ENCODE measurements at regions not wholly inside any gene's neighbourhood (a gene's known extent, or its start where the extent isn't known, plus 50 kb on each side); places are given as distances from the start of the nearest gene placed in this dataset.
"Not testable (repeated sequence)": the region's sequence is repeated elsewhere in the genome, so short reads cannot be mapped to it uniquely, and the experiment has no call there.

DNA sequence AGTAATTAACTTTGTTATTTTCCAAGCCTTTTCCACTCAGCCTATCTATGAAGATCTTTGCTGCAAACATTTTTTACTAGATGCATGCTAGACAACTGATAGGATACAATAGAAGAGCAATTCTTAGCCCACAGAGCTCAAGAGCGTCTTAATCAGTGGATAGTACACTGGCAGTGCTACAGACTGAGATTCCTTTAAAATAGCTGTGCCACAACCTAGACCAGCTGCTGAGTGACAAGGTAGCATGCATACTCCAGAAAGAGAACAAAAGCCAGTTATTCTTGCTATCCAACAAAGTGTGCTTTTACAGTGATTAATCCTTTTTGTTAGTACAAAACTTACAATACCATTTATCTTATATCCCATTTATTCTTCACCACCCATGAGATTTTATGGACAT lies 507.9 kb upstream of the SYT4 start (continued):
- TF ChIP-seq, protein P1, sequence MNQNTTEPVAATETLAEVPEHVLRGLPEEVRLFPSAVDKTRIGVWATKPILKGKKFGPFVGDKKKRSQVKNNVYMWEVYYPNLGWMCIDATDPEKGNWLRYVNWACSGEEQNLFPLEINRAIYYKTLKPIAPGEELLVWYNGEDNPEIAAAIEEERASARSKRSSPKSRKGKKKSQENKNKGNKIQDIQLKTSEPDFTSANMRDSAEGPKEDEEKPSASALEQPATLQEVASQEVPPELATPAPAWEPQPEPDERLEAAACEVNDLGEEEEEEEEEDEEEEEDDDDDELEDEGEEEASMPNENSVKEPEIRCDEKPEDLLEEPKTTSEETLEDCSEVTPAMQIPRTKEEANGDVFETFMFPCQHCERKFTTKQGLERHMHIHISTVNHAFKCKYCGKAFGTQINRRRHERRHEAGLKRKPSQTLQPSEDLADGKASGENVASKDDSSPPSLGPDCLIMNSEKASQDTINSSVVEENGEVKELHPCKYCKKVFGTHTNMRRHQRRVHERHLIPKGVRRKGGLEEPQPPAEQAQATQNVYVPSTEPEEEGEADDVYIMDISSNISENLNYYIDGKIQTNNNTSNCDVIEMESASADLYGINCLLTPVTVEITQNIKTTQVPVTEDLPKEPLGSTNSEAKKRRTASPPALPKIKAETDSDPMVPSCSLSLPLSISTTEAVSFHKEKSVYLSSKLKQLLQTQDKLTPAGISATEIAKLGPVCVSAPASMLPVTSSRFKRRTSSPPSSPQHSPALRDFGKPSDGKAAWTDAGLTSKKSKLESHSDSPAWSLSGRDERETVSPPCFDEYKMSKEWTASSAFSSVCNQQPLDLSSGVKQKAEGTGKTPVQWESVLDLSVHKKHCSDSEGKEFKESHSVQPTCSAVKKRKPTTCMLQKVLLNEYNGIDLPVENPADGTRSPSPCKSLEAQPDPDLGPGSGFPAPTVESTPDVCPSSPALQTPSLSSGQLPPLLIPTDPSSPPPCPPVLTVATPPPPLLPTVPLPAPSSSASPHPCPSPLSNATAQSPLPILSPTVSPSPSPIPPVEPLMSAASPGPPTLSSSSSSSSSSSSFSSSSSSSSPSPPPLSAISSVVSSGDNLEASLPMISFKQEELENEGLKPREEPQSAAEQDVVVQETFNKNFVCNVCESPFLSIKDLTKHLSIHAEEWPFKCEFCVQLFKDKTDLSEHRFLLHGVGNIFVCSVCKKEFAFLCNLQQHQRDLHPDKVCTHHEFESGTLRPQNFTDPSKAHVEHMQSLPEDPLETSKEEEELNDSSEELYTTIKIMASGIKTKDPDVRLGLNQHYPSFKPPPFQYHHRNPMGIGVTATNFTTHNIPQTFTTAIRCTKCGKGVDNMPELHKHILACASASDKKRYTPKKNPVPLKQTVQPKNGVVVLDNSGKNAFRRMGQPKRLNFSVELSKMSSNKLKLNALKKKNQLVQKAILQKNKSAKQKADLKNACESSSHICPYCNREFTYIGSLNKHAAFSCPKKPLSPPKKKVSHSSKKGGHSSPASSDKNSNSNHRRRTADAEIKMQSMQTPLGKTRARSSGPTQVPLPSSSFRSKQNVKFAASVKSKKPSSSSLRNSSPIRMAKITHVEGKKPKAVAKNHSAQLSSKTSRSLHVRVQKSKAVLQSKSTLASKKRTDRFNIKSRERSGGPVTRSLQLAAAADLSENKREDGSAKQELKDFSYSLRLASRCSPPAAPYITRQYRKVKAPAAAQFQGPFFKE (tag by site-specific recombination; IDR thresholded peaks at IDR 0.05; ENCODE audit: borderline replicate concordance), result no peak
- TF ChIP-seq HOXD13 (CRISPR knock-in tag; IDR thresholded peaks at IDR 0.05; ENCODE audit: borderline replicate concordance) (no peak), ZNF335 (tag by site-specific recombination; conservative IDR thresholded peaks at IDR 0.05) (no peak), SP7 (tag by site-specific recombination; IDR thresholded peaks at IDR 0.05) (no peak), ZSCAN23 (tag by site-specific recombination; IDR thresholded peaks at IDR 0.05) (no peak), ZBTB21 (tag by site-specific recombination; IDR thresholded peaks at IDR 0.05) (no peak), ZNF221 (tag by site-specific recombination; IDR thresholded peaks at IDR 0.05; ENCODE audit: borderline replicate concordance) (no peak), ZNF473 (tag by site-specific recombination; IDR thresholded peaks at IDR 0.05) (no peak), ZNF558 (tag by site-specific recombination; IDR thresholded peaks at IDR 0.05) (no peak)
- TF ChIP-seq, protein P2, sequence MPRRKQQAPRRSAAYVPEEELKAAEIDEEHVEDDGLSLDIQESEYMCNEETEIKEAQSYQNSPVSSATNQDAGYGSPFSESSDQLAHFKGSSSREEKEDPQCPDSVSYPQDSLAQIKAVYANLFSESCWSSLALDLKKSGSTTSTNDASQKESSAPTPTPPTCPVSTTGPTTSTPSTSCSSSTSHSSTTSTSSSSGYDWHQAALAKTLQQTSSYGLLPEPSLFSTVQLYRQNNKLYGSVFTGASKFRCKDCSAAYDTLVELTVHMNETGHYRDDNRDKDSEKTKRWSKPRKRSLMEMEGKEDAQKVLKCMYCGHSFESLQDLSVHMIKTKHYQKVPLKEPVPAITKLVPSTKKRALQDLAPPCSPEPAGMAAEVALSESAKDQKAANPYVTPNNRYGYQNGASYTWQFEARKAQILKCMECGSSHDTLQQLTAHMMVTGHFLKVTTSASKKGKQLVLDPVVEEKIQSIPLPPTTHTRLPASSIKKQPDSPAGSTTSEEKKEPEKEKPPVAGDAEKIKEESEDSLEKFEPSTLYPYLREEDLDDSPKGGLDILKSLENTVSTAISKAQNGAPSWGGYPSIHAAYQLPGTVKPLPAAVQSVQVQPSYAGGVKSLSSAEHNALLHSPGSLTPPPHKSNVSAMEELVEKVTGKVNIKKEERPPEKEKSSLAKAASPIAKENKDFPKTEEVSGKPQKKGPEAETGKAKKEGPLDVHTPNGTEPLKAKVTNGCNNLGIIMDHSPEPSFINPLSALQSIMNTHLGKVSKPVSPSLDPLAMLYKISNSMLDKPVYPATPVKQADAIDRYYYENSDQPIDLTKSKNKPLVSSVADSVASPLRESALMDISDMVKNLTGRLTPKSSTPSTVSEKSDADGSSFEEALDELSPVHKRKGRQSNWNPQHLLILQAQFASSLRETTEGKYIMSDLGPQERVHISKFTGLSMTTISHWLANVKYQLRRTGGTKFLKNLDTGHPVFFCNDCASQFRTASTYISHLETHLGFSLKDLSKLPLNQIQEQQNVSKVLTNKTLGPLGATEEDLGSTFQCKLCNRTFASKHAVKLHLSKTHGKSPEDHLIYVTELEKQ (tag by site-specific recombination; IDR thresholded peaks at IDR 0.05; ENCODE audit: borderline replicate concordance), result no peak

DNA sequence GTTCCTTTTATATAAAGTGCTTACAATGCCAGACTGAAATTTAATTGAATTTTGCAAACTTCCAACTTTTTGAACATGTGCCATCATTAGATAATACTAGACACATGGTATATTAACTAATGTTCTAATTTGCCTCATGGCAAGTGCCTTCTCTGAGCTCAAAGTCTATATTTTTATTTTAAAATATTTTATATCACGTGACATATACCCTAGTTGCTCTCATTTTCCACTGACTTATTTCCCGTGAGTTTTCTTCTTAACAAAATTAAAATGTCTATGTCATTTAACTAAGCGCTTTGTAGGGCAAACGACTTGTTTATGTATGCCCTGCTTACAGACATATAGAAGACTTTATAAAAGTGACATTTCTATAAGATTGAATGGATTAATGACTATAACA lies 509.6 kb upstream of the SYT4 start:
- ChIA-PET CTCF (no interaction called here), POLR2A (no interaction called here)
- Histone ChIP-seq H3K4me3 (ENCODE audit: low read depth, low read length) (no peak overlapping the region), H3K36me3 (ENCODE audit: control insufficient read depth in 2 of 2, insufficient read depth in 1 of 2, low read length in 2 of 2) (no peaks in the 10 kb centered on the region), H3K4me1 (ENCODE audit: control insufficient read depth, insufficient read depth, low read length) (no peaks in the 10 kb centered on the region), H3K27ac (ENCODE audit: extremely low read depth, low read depth, low read length) (no peak overlapping the region), H3K9me3 (ENCODE audit: control insufficient read depth, insufficient read depth, low read depth, low read length) (no peaks in the 10 kb centered on the region)
- TF ChIP-seq, protein P3, sequence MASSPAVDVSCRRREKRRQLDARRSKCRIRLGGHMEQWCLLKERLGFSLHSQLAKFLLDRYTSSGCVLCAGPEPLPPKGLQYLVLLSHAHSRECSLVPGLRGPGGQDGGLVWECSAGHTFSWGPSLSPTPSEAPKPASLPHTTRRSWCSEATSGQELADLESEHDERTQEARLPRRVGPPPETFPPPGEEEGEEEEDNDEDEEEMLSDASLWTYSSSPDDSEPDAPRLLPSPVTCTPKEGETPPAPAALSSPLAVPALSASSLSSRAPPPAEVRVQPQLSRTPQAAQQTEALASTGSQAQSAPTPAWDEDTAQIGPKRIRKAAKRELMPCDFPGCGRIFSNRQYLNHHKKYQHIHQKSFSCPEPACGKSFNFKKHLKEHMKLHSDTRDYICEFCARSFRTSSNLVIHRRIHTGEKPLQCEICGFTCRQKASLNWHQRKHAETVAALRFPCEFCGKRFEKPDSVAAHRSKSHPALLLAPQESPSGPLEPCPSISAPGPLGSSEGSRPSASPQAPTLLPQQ (tag by site-specific recombination; IDR thresholded peaks at IDR 0.05), result no peak
- TF ChIP-seq ZNF266 (tag by site-specific recombination; IDR thresholded peaks at IDR 0.05; ENCODE audit: low read depth) (no peak), SETDB1 (IDR thresholded peaks at IDR 0.05; ENCODE audit: insufficient read length, low read length) (no peak), ZNF530 (tag by site-specific recombination; IDR thresholded peaks at IDR 0.05; ENCODE audit: low read depth) (no peak)
- TF ChIP-seq, protein P4, sequence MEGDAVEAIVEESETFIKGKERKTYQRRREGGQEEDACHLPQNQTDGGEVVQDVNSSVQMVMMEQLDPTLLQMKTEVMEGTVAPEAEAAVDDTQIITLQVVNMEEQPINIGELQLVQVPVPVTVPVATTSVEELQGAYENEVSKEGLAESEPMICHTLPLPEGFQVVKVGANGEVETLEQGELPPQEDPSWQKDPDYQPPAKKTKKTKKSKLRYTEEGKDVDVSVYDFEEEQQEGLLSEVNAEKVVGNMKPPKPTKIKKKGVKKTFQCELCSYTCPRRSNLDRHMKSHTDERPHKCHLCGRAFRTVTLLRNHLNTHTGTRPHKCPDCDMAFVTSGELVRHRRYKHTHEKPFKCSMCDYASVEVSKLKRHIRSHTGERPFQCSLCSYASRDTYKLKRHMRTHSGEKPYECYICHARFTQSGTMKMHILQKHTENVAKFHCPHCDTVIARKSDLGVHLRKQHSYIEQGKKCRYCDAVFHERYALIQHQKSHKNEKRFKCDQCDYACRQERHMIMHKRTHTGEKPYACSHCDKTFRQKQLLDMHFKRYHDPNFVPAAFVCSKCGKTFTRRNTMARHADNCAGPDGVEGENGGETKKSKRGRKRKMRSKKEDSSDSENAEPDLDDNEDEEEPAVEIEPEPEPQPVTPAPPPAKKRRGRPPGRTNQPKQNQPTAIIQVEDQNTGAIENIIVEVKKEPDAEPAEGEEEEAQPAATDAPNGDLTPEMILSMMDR (tag by site-specific recombination; IDR thresholded peaks at IDR 0.05), result no peak
- TF ChIP-seq, protein P5, sequence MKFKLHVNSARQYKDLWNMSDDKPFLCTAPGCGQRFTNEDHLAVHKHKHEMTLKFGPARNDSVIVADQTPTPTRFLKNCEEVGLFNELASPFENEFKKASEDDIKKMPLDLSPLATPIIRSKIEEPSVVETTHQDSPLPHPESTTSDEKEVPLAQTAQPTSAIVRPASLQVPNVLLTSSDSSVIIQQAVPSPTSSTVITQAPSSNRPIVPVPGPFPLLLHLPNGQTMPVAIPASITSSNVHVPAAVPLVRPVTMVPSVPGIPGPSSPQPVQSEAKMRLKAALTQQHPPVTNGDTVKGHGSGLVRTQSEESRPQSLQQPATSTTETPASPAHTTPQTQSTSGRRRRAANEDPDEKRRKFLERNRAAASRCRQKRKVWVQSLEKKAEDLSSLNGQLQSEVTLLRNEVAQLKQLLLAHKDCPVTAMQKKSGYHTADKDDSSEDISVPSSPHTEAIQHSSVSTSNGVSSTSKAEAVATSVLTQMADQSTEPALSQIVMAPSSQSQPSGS (tag by site-specific recombination; IDR thresholded peaks at IDR 0.05; ENCODE audit: low read depth), result no peak

DNA sequence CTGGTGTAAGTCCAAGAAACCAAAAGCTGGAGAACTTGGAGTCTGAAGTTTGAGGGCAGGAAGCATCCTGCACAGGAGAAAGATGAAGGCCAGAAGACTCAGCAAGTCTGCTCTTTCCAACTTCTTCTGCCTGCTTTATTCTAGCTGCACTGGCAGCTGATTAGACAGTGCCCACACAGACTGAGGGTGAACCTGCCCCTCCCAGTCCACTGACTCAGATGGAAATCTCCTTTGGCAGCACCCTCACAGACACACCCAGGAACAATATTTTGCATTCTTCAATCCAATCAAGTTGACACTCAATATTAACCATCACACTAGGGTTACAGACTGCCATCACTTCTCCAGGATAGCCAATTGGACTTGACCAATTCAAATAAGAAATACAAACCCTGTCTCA lies 510.4 kb upstream of the SYT4 start:
- POLR2A ChIA-PET; CTCF ChIA-PET; H3K4me3 ChIP-seq (ENCODE audit: low read depth, low read length); H3K4me1 ChIP-seq (ENCODE audit: control insufficient read depth, insufficient read depth, low read length); H3K9me3 ChIP-seq (ENCODE audit: control insufficient read depth, insufficient read depth, low read depth, low read length); H3K27ac ChIP-seq (ENCODE audit: extremely low read depth, low read depth, low read length); H3K36me3 ChIP-seq (ENCODE audit: control insufficient read depth in 2 of 2, insufficient read depth in 1 of 2, low read length in 2 of 2): not testable (repeated sequence)

Data from HEK293 (cell line).